ENCODE measurements at regions not wholly inside any gene's neighbourhood (a gene's known extent, or its start where the extent isn't known, plus 50 kb on each side); places are given as distances from the start of the nearest gene placed in this dataset.

GRCh38 chr5:96207420-96207819 is 225.6 kb downstream of the PCSK1 start (continued):
- no peak for TF ChIP-seq CREB1 (IDR thresholded peaks at IDR 0.05)
- TF ChIP-seq BCL11A (IDR thresholded peaks at IDR 0.05; ENCODE audit: low read depth in 2 of 2, low read length in 2 of 2): no peak
- no peak for TF ChIP-seq CHD2 (IDR thresholded peaks at IDR 0.05; ENCODE audit: low read length)
- TF ChIP-seq RAD21 (IDR thresholded peaks at IDR 0.05 in 1 of 2, conservative IDR thresholded peaks at IDR 0.05 in 1 of 2; ENCODE audit: low read depth in 2 of 2, low read length in 2 of 2): no peak
- TF ChIP-seq CBX8 (IDR thresholded peaks at IDR 0.05; ENCODE audit: borderline replicate concordance, low read depth, low read length): no peak
- no peak for TF ChIP-seq CHD1 (IDR thresholded peaks at IDR 0.05; ENCODE audit: low read depth, low read length)

Data from H1 (cell line).